ENCODE measurements at regions not wholly inside any gene's neighbourhood (a gene's known extent, or its start where the extent isn't known, plus 50 kb on each side); places are given as distances from the start of the nearest gene placed in this dataset.

DNA sequence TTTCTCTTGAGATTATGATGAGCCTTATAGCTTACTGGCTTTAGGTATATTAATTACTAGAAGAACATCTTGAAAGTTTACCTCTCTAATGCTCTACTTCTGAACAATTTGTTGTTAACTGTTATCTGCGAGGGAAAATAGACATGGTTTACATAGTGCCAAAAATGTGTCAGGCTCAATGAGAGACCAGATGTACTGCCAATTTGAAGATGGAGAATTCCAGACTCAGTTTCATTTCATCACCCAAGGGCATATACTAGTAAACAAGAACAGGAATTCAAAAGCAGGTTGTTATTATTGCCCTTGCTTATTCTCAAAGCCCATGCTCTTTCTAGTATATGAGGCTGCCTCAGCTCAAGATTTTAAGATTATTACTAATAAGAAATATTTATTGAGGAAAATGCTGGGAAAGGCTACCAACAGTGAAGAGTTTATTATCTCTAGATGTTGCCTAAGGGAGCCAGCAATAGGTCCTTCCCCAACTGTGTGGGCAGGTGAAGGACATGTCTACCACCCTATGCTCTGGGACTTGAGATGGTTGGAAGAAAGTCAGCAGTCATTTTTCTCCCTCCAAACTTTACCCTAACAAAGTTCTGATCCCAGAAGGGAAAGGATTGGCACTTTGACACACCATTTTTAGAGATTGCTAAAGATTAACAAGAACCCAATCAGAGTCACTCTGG is 792.7 kb downstream of the METTL4 start:
- TF ChIP-seq GATA2 (IDR thresholded peaks at IDR 0.05; ENCODE audit: low read depth, low read length) = no peak
- TF ChIP-seq GATA3 (IDR thresholded peaks at IDR 0.05; ENCODE audit: low read depth, low read length) = no peak
